ENCODE measurements at regions not wholly inside any gene's neighbourhood (a gene's known extent, or its start where the extent isn't known, plus 50 kb on each side); places are given as distances from the start of the nearest gene placed in this dataset.

DNA sequence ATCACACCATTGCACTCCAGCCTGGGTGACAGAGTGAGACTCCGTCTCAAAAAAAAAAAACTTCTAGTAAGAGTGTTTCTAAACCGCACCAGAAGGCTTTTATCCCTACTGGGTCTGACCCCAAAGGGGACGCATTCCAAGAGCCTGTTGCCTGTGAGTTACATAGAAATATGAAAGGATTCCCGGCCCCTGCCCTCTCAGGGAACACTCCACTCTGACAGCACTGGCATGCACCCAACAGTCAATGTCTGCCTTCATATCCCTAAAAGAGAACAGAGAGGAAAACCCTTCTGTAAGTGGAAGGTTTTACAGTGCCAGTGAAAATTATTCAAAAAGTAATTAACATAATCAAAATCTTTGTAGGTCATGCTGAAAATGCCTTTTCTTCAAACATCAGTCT is 117.1 kb upstream of the PTPRT start:
- no peak for DNase-seq (ENCODE audit: low read depth)

DNA sequence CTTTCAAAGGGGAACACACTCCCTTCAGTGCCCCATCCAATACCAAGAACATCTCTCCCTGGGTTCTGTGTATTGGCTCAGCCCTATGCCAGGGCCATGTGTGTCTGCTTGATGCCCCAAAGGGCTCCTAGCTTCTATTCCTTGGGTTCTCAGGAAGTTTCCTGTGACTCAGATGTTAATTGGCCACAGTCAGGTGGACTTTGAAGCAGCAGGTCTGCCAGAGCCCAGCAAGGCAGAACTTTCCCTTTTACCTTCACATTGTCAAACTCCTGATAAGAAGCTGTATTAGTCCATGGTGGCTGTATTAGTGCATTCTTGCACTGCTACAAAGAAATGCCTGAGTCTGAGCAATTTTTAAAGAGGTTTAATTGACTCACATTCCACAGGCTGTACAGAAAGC is 116.0 kb upstream of the PTPRT start:
- DNase-seq (ENCODE audit: low read depth) = no peak

GRCh38 chr20:43304598-43304997 is 114.9 kb upstream of the PTPRT start:
- DNase-seq (ENCODE audit: low read depth) = no peak

DNA sequence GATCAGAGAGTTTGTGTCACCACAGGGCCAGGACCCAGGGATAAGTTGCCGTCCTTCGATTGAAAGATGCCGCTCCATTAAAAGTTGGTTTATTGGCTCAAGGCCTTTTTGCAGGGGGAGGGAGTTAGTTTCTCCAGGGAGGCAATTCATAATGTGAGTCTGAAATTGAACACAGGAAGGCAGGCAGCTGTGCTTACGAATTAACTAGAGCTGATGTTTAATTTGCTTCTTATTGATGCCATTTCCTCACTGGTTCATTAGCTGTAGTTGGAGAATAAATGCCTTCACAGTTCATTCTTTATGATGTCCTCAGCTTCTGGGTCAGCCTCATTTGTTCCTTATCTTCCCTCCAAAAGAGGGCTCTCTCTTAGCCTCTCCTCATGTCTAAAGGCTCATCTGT is 113.2 kb upstream of the PTPRT start:
- no peak for DNase-seq (ENCODE audit: low read depth)

GRCh38 chr20:43300901-43301300 is 111.2 kb upstream of the PTPRT start:
- DNase-seq (ENCODE audit: low read depth) = no peak

GRCh38 chr20:43295781-43296180 is 106.1 kb upstream of the PTPRT start:
- DNase-seq (ENCODE audit: low read depth) = no peak

DNA sequence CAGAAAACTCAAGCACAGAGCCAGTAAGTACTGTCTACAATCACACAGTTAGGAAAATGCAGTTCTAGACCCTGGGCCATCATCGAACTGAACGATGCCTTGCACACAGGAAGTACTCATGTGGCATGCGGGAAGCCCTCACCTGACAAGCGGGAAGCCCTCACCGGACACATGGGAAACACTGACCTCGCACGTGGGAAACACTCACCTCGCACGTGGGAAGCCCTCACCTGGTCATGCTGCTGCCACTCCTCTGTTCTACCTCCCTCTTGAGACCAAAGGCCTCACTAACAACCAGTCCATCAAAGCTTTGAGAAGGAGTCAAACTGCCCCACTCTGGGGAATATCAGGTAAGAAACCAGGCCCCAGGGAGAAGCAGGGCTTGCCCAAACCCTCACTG is 105.6 kb upstream of the PTPRT start:
- DNase-seq (ENCODE audit: low read depth) = no peak

- DNase-seq (ENCODE audit: low read depth) = no peak
Measured at GRCh38 chr20:43294031-43294430, 104.3 kb upstream of the PTPRT start.

DNA sequence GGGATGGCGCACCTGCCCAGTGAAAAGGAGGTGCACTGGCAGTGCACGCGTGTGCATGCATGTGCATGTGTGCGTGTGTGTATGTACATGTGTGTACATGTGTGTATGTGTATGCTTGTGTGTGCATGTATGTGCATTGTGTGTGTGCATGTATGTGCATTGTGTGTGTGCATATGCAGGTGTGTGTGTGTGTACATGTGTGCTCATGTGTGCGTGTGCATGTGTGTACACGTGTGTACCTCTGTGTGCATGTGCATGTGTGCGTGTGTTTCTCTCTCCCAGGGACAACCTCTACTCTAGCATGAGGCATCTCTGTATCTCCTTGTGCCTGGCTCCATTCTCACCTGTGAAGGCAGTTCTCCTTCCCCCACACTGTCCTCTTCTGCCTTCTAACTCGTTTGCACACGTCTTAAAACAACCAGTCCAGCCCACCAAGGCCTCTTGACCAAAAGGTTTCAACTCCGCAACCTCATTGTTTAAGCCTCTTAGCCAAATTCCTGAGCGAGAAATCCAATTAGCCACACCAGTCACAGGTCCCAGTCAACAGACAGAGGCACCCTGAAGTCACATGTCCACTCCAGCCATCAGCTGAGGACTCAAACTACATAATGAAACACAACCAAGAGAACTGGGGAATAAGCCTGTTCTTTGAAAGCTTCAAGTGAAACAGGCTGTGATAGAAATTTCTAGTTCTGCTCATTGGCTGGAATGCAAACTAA is 103.5 kb upstream of the PTPRT start:
- no peak for DNase-seq (ENCODE audit: low read depth)

DNA sequence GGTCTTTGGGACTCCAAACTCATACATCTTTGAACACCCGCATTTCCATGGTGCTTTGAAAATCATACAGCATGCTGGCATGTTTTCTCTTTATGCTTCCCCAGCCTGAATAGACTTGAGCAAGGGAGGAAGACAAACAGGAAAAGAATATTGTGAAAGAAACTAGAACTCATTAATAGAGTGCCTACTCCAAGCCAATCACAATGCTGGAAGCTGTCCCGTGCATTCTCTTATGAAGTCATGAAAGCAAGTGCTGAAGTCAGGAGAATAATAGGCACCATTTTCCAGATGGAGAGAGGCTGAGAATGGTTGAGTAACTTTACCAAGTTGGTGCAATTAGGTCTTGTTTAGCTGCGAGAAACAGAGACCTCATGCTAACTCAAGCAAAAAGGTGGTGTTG is 102.5 kb upstream of the PTPRT start:
- no peak for DNase-seq (ENCODE audit: low read depth)

- no peak for DNase-seq (ENCODE audit: low read depth)
Measured at GRCh38 chr20:43287637-43288036, 97.9 kb upstream of the PTPRT start.

- DNase-seq (ENCODE audit: low read depth) = no peak
Measured at GRCh38 chr20:43285170-43285569, 95.5 kb upstream of the PTPRT start.

- no peak for DNase-seq (ENCODE audit: low read depth)
Measured at GRCh38 chr20:43284486-43284885, 94.8 kb upstream of the PTPRT start.

DNA sequence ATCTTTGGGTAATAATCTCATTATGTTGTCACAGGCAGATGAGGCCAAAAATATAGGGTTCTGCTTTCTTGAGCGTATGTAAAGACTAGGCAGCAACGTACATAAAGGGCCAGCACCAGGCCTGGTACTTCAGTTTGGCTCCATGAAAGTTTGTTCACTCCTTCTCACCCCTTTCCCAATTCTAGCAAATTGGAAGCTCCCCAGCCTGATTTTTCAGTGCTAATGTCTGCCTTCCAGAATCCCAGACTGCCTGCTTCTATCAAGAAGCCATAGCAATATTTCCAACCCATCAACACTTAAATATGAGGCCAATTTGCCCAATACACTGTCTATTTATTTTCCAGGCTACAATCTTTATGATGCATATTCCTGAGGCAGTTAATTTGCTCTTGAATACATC is 93.4 kb upstream of the PTPRT start:
- no peak for DNase-seq (ENCODE audit: low read depth)

DNA sequence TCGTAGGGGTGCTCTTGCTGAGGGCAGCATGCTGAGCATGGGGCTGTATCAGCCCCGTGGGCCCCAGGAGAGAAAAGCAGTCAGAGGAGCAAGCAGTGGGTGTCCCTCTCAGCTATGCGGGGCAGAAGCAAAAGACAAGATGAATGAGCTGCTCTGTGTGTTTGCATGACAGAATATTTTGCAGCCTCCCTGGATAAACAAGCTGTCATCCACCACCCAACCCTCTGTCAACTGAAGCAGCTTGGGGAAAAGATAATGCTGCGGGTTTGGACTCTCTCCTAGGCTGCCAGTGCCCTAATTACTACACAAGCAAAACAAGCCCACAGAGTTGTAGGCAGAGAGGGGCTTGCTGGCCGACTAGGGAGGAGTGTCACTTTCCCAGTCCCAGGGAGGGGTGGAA is 82.3 kb upstream of the PTPRT start:
- no peak for DNase-seq (ENCODE audit: low read depth)

- DNase-seq (ENCODE audit: low read depth) = no peak
Measured at GRCh38 chr20:43265449-43265848, 75.7 kb upstream of the PTPRT start.

GRCh38 chr20:43263226-43263625 is 73.5 kb upstream of the PTPRT start:
- no peak for DNase-seq (ENCODE audit: low read depth)

DNA sequence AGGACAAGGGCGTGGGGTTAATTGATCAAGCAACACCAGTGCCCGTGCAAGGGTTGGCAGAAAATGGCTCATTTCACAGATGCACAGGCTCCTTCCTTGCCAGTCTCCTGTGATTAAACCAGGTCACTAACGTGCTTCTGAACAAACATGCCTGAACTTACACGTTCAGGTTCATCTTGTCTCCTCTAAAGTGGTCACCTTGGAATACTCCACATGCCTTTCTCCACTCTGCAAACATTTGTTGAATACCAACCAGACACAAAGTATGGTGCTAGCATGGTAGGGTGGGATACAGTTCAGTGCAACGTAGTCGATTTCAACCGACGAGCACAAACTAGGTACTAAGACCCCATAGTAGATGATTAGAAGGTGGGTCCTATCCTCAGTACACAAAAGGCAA is 72.6 kb upstream of the PTPRT start:
- DNase-seq (ENCODE audit: low read depth) = no peak

DNA sequence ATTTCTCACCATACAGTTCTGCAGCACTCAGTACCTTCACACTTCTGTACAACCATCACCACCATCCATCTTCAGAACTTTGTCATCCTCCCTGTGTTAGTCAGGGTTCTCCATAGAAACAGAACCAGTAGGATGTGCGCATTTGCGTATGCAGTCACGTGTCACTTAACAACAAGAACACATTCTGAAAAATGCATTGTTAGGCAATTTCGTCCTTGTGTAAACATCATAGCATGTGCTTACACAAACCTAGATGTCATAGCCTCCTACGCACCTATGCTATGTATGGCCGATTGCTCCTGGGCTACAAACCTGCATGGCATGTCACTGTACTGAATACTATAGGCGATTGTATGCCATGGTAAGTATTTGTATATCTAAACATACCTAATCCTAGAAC is 66.2 kb upstream of the PTPRT start:
- no peak for DNase-seq (ENCODE audit: low read depth)

GRCh38 chr20:43252761-43253160 is 63.1 kb upstream of the PTPRT start:
- no peak for DNase-seq (ENCODE audit: low read depth)

DNA sequence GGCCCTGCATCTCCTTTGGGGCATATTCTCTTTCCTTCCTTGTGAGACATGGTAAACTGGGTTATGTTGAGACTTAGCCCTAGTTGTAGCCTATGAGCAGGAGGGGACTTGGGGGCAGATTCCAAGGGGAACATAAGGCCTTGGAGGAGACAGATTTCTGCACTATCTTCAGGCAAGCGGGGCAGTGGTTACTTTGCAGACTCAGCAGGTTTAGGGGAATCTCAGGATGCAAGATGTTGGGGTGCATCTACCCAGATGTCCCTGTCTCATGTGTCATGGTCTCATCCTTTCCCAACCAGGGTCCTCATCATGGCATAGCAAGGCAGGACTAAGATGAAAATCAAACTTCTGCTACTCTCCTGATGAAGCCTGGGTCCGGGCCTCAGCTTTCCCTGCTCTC is 58.6 kb upstream of the PTPRT start:
- DNase-seq (ENCODE audit: low read depth) = no peak

DNA sequence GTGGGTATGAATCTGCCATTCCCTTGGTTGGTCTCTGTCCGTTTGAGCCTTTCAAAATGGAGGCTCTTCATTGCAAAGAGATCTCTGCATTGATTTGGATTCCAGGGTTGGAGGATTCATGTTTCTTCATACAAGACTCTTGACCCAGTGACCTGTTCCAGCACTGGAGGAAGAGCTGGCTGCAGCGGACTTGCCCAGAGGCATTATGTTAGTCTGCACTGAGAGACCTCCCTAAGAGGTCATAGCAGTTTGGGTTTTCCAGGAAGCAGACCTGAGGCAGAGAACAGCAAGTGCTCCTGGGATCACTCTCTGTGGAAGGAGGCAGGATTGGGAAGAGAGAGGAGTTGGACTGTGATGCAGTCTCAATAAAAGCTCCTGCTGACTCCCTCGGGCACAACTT is 57.7 kb upstream of the PTPRT start:
- no peak for DNase-seq (ENCODE audit: low read depth)

- no peak for DNase-seq (ENCODE audit: low read depth)
Measured at GRCh38 chr20:43244647-43245046, 54.9 kb upstream of the PTPRT start.

- no peak for DNase-seq (ENCODE audit: low read depth)
Measured at GRCh38 chr20:43243672-43244269, 54.1 kb upstream of the PTPRT start.

Data from iris pigment epithelial cell (primary cell).